ENCODE measurements at regions not wholly inside any gene's neighbourhood (a gene's known extent, or its start where the extent isn't known, plus 50 kb on each side); places are given as distances from the start of the nearest gene placed in this dataset.

GRCh38 chr14:106613256-106613655, 1086.9 kb downstream of the TMEM121 start:
- no peak overlapping the region for H3K9ac ChIP-seq (replicated peaks in 1 of 4; ENCODE audit: extremely low read depth in 1 of 4, low read depth in 3 of 4, low read length in 3 of 4)
- H3K27ac ChIP-seq (ENCODE audit: low read depth, low read length), result no peak overlapping the region
- no peaks in the 10 kb centered on the region for H4K20me1 ChIP-seq (replicated peaks in 1 of 2; ENCODE audit: control insufficient read depth in 1 of 2, insufficient read depth in 2 of 2, low read length in 2 of 2)
- H3K23me2 ChIP-seq (ENCODE audit: low read depth, low read length), result no peaks in the 10 kb centered on the region
- H3K14ac ChIP-seq (ENCODE audit: insufficient read length), result no peak overlapping the region
- H4K5ac ChIP-seq (ENCODE audit: insufficient read length, low read depth, low read length), result no peak overlapping the region
- H2BK12ac ChIP-seq (ENCODE audit: low read depth, low read length), result no peak overlapping the region
- H3K4ac ChIP-seq (replicated peaks; ENCODE audit: insufficient read length, low read depth, low read length), result no peak overlapping the region
- no peak overlapping the region for H2AFZ ChIP-seq (ENCODE audit: low read length)
- H4K91ac ChIP-seq (replicated peaks; ENCODE audit: insufficient read length, low read length), result no peak overlapping the region
- H3K79me1 ChIP-seq (ENCODE audit: low read depth, low read length), result no peaks in the 10 kb centered on the region
- H3K4me3 ChIP-seq (ENCODE audit: extremely low read depth in 1 of 4, insufficient read depth in 2 of 4, low read depth in 3 of 4, low read length in 4 of 4), result no peak overlapping the region
- CTCF ChIA-PET (ENCODE audit: partially characterized antibody), result no interaction called here
- no peak for FAIRE-seq
- no peak overlapping the region for H2BK5ac ChIP-seq (ENCODE audit: low read depth, low read length)
- no peak overlapping the region for H3K18ac ChIP-seq (ENCODE audit: extremely low read depth, low read length)
- peaks cover 0 to 4% (median 0%) of the 10 kb centered on the region in 4 experiments; a peak in 1 of 8 replicates for H3K36me3 ChIP-seq (ENCODE audit: control insufficient read depth in 2 of 4, insufficient read depth in 4 of 4, low read length in 3 of 4)
- no peak overlapping the region for H2BK20ac ChIP-seq (ENCODE audit: low read length)
- H2BK120ac ChIP-seq (replicated peaks; ENCODE audit: low read depth, low read length), result no peak overlapping the region
- POLR2A ChIA-PET (ENCODE audit: partially characterized antibody), result no interaction called here
- peaks cover 72 to 88% of the 10 kb centered on the region in 2 experiments for H3K9me3 ChIP-seq (ENCODE audit: insufficient read depth in 2 of 2, low read depth in 1 of 2, low read length in 1 of 2)
- H2BK15ac ChIP-seq (ENCODE audit: low read length), result no peak overlapping the region
- no peaks in the 10 kb centered on the region for H3K27me3 ChIP-seq (replicated peaks in 1 of 4; ENCODE audit: control insufficient read depth in 3 of 4, extremely low read depth in 1 of 4, insufficient read depth in 3 of 4, low read length in 3 of 4)
- H3K79me2 ChIP-seq (ENCODE audit: control insufficient read depth in 1 of 2, insufficient read depth in 2 of 2, low read length in 2 of 2), result no peaks in the 10 kb centered on the region
- no peaks in the 10 kb centered on the region for H3K4me1 ChIP-seq (replicated peaks in 1 of 4; ENCODE audit: control insufficient read depth in 3 of 4, insufficient read depth in 4 of 4, low read length in 3 of 4)
- H3K4me2 ChIP-seq (ENCODE audit: insufficient read depth in 1 of 2, low read depth in 2 of 2, low read length in 2 of 2), result no peak overlapping the region
- no peak overlapping the region for H4K8ac ChIP-seq (ENCODE audit: extremely low read depth, insufficient read depth, low read length)
- WGBS, 2 experiments (ENCODE audit: extremely low coverage in 1 of 2, insufficient coverage in 1 of 2, insufficient read length in 1 of 2, insufficient replicate concordance in 2 of 2, low coverage in 1 of 2, low lambda C conversion rate in 2 of 2, missing lambda C conversion rate in 1 of 2), result 86% methylated on average over 4 of the region's 4 CpGs; no CpG with 5 or more reads in 1 of the 2 experiments
- no peak overlapping the region for H3K56ac ChIP-seq (replicated peaks; ENCODE audit: insufficient read length, low read depth, low read length)
- H3K23ac ChIP-seq (ENCODE audit: insufficient read length), result no peak overlapping the region
- H2AK5ac ChIP-seq (ENCODE audit: low read depth, low read length), result no peak overlapping the region
- no peak for DNase-seq (ENCODE audit: low read depth in 1 of 2, low spot score in 2 of 2)
- TF ChIP-seq RAD21 (IDR thresholded peaks at IDR 0.05 in 1 of 2, conservative IDR thresholded peaks at IDR 0.05 in 1 of 2; ENCODE audit: low read depth in 2 of 2, low read length in 2 of 2) (no peak), PHF8 (conservative IDR thresholded peaks at IDR 0.05; ENCODE audit: low read depth, low read length) (no peak), ATF2 (IDR thresholded peaks at IDR 0.05; ENCODE audit: low read length) (no peak), POLR2AphosphoS5 (IDR thresholded peaks at IDR 0.05; ENCODE audit: low read depth, low read length) (no peak), TCF12 (IDR thresholded peaks at IDR 0.05; ENCODE audit: low read depth, low read length) (no peak), EZH2 (IDR thresholded peaks at IDR 0.05; ENCODE audit: low read depth, low read length, severe bottlenecking) (no peak), NANOG (IDR thresholded peaks at IDR 0.05; ENCODE audit: insufficient read depth, low read depth, low read length, poor library complexity, severe bottlenecking) (no peak), KDM5A (IDR thresholded peaks at IDR 0.05; ENCODE audit: low read length) (no peak), JUND (IDR thresholded peaks at IDR 0.05; ENCODE audit: low read length) (no peak), CHD2 (IDR thresholded peaks at IDR 0.05; ENCODE audit: low read length) (no peak), JUN (IDR thresholded peaks at IDR 0.05; ENCODE audit: low read depth, low read length) (no peak), MAX (IDR thresholded peaks at IDR 0.05) (no peak)

Data from H1 (cell line).